GM12865 (cell line): ENCODE measurements at regions not wholly inside any gene's neighbourhood (a gene's known extent, or its start where the extent isn't known, plus 50 kb on each side); places are given as distances from the start of the nearest gene placed in this dataset.

Experiments
- DNase-seq: peaks from one replicate; pipeline ENCODE4 v3.0.0; 2010; ENCODE audit warnings: low read depth
- H3K4me3 ChIP-seq: 2 replicates; pipeline ENCODE4 v1.5.1; 2011; ENCODE audit warnings: mild to moderate bottlenecking, low read depth, low read length, control low read depth
- TF ChIP-seq, protein P1 (sequence below): IDR thresholded peaks from 2 replicates; pipeline ENCODE4 v1.5.1; 2011; ENCODE audit warnings: low read length, control low read depth, low read depth, inconsistent platforms; ENCODE audit not compliant: insufficient read depth; ENCODE audit errors: missing control alignments

DNA sequence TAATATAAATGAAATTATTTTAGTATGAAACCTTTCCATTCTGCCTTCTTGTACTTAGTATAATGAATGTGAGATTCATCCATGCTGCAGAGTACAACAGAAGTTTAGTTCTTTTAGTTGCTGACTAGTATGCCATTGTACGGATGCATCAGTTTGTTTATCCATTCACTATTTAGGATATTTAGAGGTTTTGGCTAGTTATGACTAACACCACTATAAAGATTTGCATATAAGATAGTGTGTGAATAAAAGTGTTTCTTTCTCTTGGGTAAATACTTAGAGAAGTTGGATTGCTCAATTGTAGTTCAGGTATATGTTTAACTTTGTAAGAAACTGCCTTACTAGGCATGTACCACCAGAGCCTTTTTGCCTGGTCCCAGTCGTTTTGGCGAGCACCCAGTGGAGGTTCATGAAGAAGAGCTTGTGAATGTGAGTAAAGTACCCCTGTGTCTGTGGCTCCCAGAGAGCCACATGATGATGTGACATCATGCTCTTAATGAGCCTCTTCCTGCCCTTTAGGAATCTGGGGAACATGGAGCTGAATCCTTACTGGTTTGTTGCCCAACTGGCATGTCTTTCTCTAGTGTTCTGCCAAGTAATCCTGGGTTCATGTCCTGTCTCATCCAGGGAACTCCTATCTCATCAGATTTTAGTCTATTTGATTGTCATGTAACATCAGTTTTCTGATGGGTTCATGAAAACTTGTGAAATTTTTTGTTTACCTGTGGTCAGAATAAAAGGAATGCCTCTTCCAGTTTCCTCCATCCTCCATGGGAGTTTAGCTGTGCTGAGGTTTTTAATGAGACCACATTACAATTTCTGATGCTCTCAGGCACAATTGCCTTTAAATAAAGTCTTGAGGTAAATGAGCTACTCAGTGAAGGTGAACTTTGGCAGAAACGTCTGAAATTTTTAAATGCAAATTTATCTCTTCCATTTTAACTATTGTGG lies 234.8 kb downstream of the CASP12 start:
- H3K4me3 ChIP-seq: no peak overlapping the region
- TF ChIP-seq, protein P1, sequence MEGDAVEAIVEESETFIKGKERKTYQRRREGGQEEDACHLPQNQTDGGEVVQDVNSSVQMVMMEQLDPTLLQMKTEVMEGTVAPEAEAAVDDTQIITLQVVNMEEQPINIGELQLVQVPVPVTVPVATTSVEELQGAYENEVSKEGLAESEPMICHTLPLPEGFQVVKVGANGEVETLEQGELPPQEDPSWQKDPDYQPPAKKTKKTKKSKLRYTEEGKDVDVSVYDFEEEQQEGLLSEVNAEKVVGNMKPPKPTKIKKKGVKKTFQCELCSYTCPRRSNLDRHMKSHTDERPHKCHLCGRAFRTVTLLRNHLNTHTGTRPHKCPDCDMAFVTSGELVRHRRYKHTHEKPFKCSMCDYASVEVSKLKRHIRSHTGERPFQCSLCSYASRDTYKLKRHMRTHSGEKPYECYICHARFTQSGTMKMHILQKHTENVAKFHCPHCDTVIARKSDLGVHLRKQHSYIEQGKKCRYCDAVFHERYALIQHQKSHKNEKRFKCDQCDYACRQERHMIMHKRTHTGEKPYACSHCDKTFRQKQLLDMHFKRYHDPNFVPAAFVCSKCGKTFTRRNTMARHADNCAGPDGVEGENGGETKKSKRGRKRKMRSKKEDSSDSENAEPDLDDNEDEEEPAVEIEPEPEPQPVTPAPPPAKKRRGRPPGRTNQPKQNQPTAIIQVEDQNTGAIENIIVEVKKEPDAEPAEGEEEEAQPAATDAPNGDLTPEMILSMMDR: no peak
- DNase-seq: no peak

DNA sequence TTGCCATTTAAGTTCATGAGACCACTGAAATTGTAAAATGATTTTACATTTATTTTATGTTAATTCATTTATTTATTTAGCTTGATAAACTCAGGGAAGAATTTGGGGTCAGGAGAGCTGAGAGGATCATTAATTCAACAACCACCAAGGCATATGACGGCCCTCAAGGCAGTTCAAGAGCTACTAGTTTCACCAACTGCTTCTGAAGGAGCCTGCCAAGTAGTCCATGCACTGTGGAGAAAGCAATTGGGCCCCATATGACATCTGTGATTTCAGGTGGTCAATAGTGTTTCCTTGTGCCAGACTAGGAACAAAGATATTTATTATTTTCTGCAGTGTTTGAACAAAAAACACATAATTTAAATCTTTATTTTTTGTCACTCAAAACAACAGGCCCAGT lies 236.4 kb downstream of the CASP12 start:
- H3K4me3 ChIP-seq: no peak overlapping the region
- TF ChIP-seq, protein P1: no peak
- no peak for DNase-seq

DNA sequence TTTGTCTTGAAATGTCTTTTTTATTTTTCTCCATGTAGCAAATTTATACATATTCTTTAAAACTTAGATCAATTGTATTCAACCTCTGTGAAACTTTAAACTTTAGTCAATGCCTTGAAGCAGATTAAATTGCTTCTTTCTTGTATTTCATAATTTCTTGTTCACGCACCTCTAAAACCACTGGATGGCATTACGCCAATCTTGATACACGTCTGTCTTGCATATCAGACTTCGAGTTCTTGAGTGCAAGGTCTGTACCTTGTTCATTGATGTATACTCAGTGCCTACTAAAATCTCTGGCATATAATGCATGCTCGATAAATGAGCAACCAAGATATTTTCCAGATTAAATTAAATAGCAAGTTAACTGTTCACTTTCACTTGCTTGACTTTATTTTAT lies 236.8 kb downstream of the CASP12 start:
- TF ChIP-seq, protein P1: no peak

DNA sequence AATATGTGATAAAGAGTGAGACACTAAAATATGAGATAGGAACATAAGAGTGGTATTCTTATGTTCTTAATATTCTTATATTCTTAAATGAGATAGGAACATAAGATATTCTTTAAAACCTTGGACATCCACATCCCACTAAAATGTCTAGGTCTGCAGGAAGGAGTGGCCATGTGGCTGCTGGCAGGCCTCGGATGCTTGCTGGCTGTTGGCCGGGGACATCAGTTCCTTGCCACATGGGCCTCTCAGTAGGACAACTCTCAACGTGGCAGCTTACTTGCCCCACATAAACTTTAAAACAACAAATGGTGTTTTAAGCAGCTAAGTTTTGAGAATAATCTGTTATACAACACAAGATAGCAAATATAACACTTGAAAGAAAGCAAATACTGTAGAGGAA lies 240.1 kb downstream of the CASP12 start:
- TF ChIP-seq, protein P1: no peak
- no peak for DNase-seq

More for the DNA sequence above, 236.8 kb downstream of the CASP12 start:
- DNase-seq: no peak
- no peak overlapping the region for H3K4me3 ChIP-seq

DNA sequence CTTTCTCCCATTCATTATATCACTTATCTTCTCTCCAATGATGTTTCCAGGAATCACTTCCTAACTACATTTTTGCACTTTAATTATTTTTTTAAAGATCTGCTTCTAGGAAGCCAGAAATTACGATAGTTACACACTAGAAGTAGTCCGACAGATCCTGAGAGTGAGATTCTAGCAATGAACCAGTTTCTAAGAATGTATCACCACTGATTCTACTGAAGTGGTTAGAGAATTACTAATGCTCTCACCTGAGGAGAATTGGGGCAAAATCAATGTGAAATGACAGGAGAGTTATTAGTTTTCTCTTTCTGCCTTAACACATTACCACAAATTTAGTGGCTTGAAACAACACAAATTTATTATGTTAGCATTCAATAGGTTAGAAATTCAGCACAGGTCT lies 241.2 kb downstream of the CASP12 start:
- H3K4me3 ChIP-seq: no peak overlapping the region
- TF ChIP-seq, protein P1: no peak
- no peak for DNase-seq

More for the DNA sequence above, 240.1 kb downstream of the CASP12 start:
- no peak overlapping the region for H3K4me3 ChIP-seq

DNA sequence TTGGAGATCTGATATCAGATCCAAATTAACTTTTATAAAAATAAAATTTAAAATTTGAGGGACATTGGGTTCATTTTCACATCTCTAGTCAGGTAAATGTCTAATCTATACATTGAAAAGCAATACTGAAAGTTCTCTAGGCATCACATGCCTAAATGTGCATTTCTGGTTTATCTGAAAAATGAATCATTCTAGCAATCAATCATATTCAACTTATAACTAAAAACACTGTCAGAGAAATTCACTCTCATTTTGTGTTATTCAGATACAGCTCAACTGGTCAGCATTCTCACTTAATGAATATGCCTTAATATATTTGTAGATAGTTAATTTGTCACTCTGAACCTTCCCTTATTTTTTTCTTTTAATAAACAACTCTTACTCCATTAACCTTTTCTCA lies 243.2 kb downstream of the CASP12 start:
- TF ChIP-seq, protein P1: no peak
- no peak overlapping the region for H3K4me3 ChIP-seq
- no peak for DNase-seq
